Panc1 (cell line): ENCODE measurements at regions not wholly inside any gene's neighbourhood (a gene's known extent, or its start where the extent isn't known, plus 50 kb on each side); places are given as distances from the start of the nearest gene placed in this dataset.

Experiments used
- ATAC-seq: fragments of 200-7000 bp; cut with Tn5 transposase; 2 replicates; pipeline ENCODE4 v1.9.1; 2020; ENCODE audit warnings: mild to moderate bottlenecking, moderate library complexity
- BruUV-seq: library from RNA; stranded (reverse); fragments of 400-500 nt; replicated peaks from 2 replicates; lab custom pipeline; 2021; lab: Mats Ljungman, UMichigan
- CTCF ChIA-PET: fragments of 300-600 bp; sonication (Branson Sonifier 250); formaldehyde crosslinking; loops from one replicate; lab custom pipeline; 2022; ENCODE audit warnings: antibody characterized with exemption; lab: Charles Lee
- POLR2A ChIA-PET: fragments of 300-600 bp; sonication (Branson Sonifier 250); formaldehyde crosslinking; loops from one replicate; lab custom pipeline; 2022; ENCODE audit warnings: antibody characterized with exemption; lab: Charles Lee
- DNase-seq: peaks from one replicate; pipeline ENCODE4 v3.0.0-alpha.2; 2010; ENCODE audit warnings: low read depth, low spot score
- H3K27ac ChIP-seq: 2 replicates; pipeline ENCODE4 v1.5.1; 2011; ENCODE audit warnings: mild to moderate bottlenecking, low read length, inconsistent platforms
- H3K27me3 ChIP-seq: fragments of 200-500 bp; sonication (Bioruptor generic); 2 replicates; pipeline ENCODE4 v1.6.0; 2014; ENCODE audit warnings: low read length, inconsistent platforms; ENCODE audit not compliant: control insufficient read depth, insufficient read depth
- H3K36me3 ChIP-seq: fragments of 200-500 bp; sonication (Bioruptor generic); 2 replicates; pipeline ENCODE4 v1.5.1; 2014; ENCODE audit warnings: inconsistent platforms, mild to moderate bottlenecking, low read length, moderate library complexity; ENCODE audit not compliant: control insufficient read depth, insufficient read depth
- H3K4me1 ChIP-seq: 2 replicates; pipeline ENCODE4 v1.5.1; 2011; ENCODE audit warnings: inconsistent platforms, mild to moderate bottlenecking, low read length, moderate library complexity; ENCODE audit not compliant: control insufficient read depth, insufficient read depth
- H3K4me3 ChIP-seq, 2 experiments: 2 replicates each; pipeline ENCODE4 v1.5.1; 2011 to 2012; ENCODE audit warnings: low read depth in 2 of 2, low read length in 2 of 2, mild to moderate bottlenecking in 2 of 2, inconsistent platforms in 1 of 2, moderate library complexity in 1 of 2
- H3K9me3 ChIP-seq: fragments of 200-500 bp; sonication (Bioruptor generic); 2 replicates; pipeline ENCODE4 v1.5.1; 2014; ENCODE audit warnings: low read depth, mild to moderate bottlenecking, inconsistent platforms, low read length, moderate library complexity; ENCODE audit not compliant: control insufficient read depth, insufficient read depth
- CTCF ChIP-seq: fragments of 450-650 bp; IDR thresholded peaks from 2 replicates; pipeline ENCODE4 v1.5.1; 2017; ENCODE audit warnings: mild to moderate bottlenecking
- POLR2AphosphoS5 ChIP-seq: IDR thresholded peaks from 2 replicates; pipeline ENCODE4 v1.6.1; 2012; ENCODE audit warnings: mild to moderate bottlenecking, low read depth, low read length, moderate library complexity
- REST ChIP-seq, 2 experiments: IDR thresholded peaks; 2 replicates each; pipeline ENCODE4 v1.6.1; 2011 to 2012; ENCODE audit warnings: low read depth in 2 of 2, control low read depth in 1 of 2, low read length in 1 of 2, mild to moderate bottlenecking in 1 of 2, moderate library complexity in 1 of 2; ENCODE audit not compliant: insufficient read depth in 1 of 2
- SIN3A ChIP-seq: IDR thresholded peaks from 2 replicates; pipeline ENCODE4 v1.6.1; 2012; ENCODE audit warnings: low read depth, mild to moderate bottlenecking, low read length, moderate library complexity, borderline replicate concordance; ENCODE audit not compliant: insufficient read depth
- TCF7L2 ChIP-seq: IDR thresholded peaks from 2 replicates; pipeline ENCODE4 v1.6.1; 2011; ENCODE audit warnings: mild to moderate bottlenecking, low read depth, low read length, inconsistent platforms
- in situ Hi-C: cut with HindIII; loops from 2 replicates; pipeline ENCODE4 v1.10.0; 2016; ENCODE audit warnings: low sequenced_read_pairs, low pct_unique_long_range_greater_than_20kb
- intact Hi-C: fragments of 100-400 bp; cut with micrococcal nuclease; formaldehyde crosslinking; loops from one replicate; pipeline ENCODE4 v1.10.0; 2022; ENCODE audit not compliant: unreplicated experiment

GRCh38 chr7:67788669-67789068 is 792.0 kb downstream of the TYW1 start:
- Histone ChIP-seq H3K27ac (no peak overlapping the region), H3K9me3 (no peaks in the 10 kb centered on the region), H3K27me3 (no peaks in the 10 kb centered on the region; the same call in 1 of the 2 replicates), H3K36me3 (no peaks in the 10 kb centered on the region), H3K4me1 (no peaks in the 10 kb centered on the region), H3K4me3 (no peak overlapping the region)
- ChIA-PET POLR2A (interaction anchor here (0.7 kb wide), 1 partner anchor 631 kb away, joined by 3 read pairs; no protein-coding TSS in a partner anchor), CTCF (no interaction called here)
- ATAC-seq, result no peak
- DNase-seq, result no peak
- in situ Hi-C loops, result no loop called here
- BruUV-seq, result no TSS peak
- intact Hi-C loops, result no loop called here
- TF ChIP-seq SIN3A (no peak), CTCF (peak; percentile 65)

GRCh38 chr7:67791918-67792317 is 795.3 kb downstream of the TYW1 start:
- ATAC-seq (no peak), DNase-seq (no peak)
- CTCF ChIA-PET, result no interaction called here
- Histone ChIP-seq H3K27ac (no peak overlapping the region), H3K4me1 (no peaks in the 10 kb centered on the region), H3K36me3 (no peaks in the 10 kb centered on the region), H3K9me3 (no peaks in the 10 kb centered on the region), H3K27me3 (no peaks in the 10 kb centered on the region; the same call in 1 of the 2 replicates), H3K4me3 (no peak overlapping the region)
- intact Hi-C loops (no loop called here), in situ Hi-C loops (no loop called here)
- POLR2A ChIA-PET, result no interaction called here
- BruUV-seq, result no TSS peak
- TF ChIP-seq TCF7L2, result no peak
- TF ChIP-seq SIN3A, result no peak

- H3K4me3 ChIP-seq, result no peak overlapping the region
- BruUV-seq, result no TSS peak
- TF ChIP-seq POLR2AphosphoS5, result no peak
- no peak for TF ChIP-seq REST (IDR thresholded peaks at IDR 0.05; ENCODE audit: insufficient read depth in 1 of 2, low read depth in 2 of 2, low read length in 1 of 2)
- TF ChIP-seq SIN3A, result no peak
- no peak for TF ChIP-seq TCF7L2
- TF ChIP-seq CTCF, result no peak
- no peaks in the 10 kb centered on the region for H3K36me3 ChIP-seq
- intact Hi-C loops, result no loop called here
- ChIA-PET CTCF (no interaction called here), POLR2A (no interaction called here)
- ATAC-seq (no peak), DNase-seq (no peak)
- in situ Hi-C loops, result no loop called here
- no peaks in the 10 kb centered on the region for H3K9me3 ChIP-seq
- H3K27me3 ChIP-seq, result no peaks in the 10 kb centered on the region; the same call in 1 of the 2 replicates
- H3K4me1 ChIP-seq, result no peaks in the 10 kb centered on the region
- H3K27ac ChIP-seq, result no peak overlapping the region
These were observed 797.9 kb downstream of the TYW1 start for GRCh38 chr7:67794544-67794943.
